H1 (cell line): ENCODE measurements at regions not wholly inside any gene's neighbourhood (a gene's known extent, or its start where the extent isn't known, plus 50 kb on each side); places are given as distances from the start of the nearest gene placed in this dataset.

Source experiments
- CTCF ChIA-PET: fragments of 300-600 bp; sonication (Branson Sonifier 250); formaldehyde crosslinking; loops from one replicate; lab custom pipeline; 2021; ENCODE audit not compliant: partially characterized antibody; lab: Charles Lee
- POLR2A ChIA-PET: fragments of 300-600 bp; sonication (Branson Sonifier 250); formaldehyde crosslinking; loops from one replicate; lab custom pipeline; 2021; ENCODE audit warnings: inconsistent platforms; ENCODE audit not compliant: partially characterized antibody; lab: Charles Lee
- DNase-seq, 2 experiments: peaks; one replicate each; pipeline versions ENCODE4 v3.0.0 to v3.0.0-alpha.2; 2010 to 2022; ENCODE audit warnings: low spot score in 2 of 2, low read depth in 1 of 2, mixed read lengths in 1 of 2
- FAIRE-seq: peaks from 2 replicates; lab custom pipeline; 2011; peaks lifted over from hg19 to GRCh38; lab: Jason Lieb, UNC
- H2AFZ ChIP-seq: 2 replicates; pipeline ENCODE4 v1.8.1; 2012; ENCODE audit warnings: low read length, inconsistent platforms
- H2AK5ac ChIP-seq: 2 replicates; pipeline ENCODE4 v1.6.1; 2013; ENCODE audit warnings: low read depth, low read length
- H2BK120ac ChIP-seq: replicated peaks from 2 replicates; pipeline ENCODE3; 2013; ENCODE audit warnings: low read depth, low read length, inconsistent platforms
- H2BK12ac ChIP-seq: 2 replicates; pipeline ENCODE4 v1.6.1; 2013; ENCODE audit warnings: low read depth, low read length
- H2BK15ac ChIP-seq: 2 replicates; pipeline ENCODE4 v1.6.1; 2013; ENCODE audit warnings: low read length
- H2BK20ac ChIP-seq: 2 replicates; pipeline ENCODE4 v1.6.1; 2013; ENCODE audit warnings: low read length
- H2BK5ac ChIP-seq: 2 replicates; pipeline ENCODE4 v1.6.1; 2013; ENCODE audit warnings: low read depth, low read length
- H3K14ac ChIP-seq: 2 replicates; pipeline ENCODE4 v1.6.1; 2013; ENCODE audit warnings: inconsistent platforms; ENCODE audit not compliant: insufficient read length
- H3K18ac ChIP-seq: 2 replicates; pipeline ENCODE4 v1.6.1; 2013; ENCODE audit warnings: low read length; ENCODE audit errors: extremely low read depth
- H3K23ac ChIP-seq: 2 replicates; pipeline ENCODE4 v1.6.1; 2013; ENCODE audit warnings: inconsistent platforms; ENCODE audit not compliant: insufficient read length
- H3K23me2 ChIP-seq: 2 replicates; pipeline ENCODE4 v1.6.1; 2013; ENCODE audit warnings: low read depth, low read length
- H3K27ac ChIP-seq: 2 replicates; pipeline ENCODE4 v1.6.1; 2011; ENCODE audit warnings: low read depth, low read length, inconsistent platforms
- H3K27me3 ChIP-seq, 4 experiments: replicated peaks in 1 of 4; 1 replicate in 1 of 4; 2 replicates in 3 of 4; pipeline versions ENCODE4 v1.6.1 to v1.8.1; 2011 to 2013; ENCODE audit warnings: low read length in 3 of 4, mild to moderate bottlenecking in 3 of 4, inconsistent platforms in 2 of 4, mixed read lengths in 2 of 4, moderate library complexity in 1 of 4; ENCODE audit not compliant: control insufficient read depth in 3 of 4, insufficient read depth in 3 of 4; ENCODE audit errors: extremely low read depth in 1 of 4
- H3K36me3 ChIP-seq, 4 experiments: 2 replicates each; pipeline versions ENCODE4 v1.6.1 to v1.8.1; 2011 to 2013; ENCODE audit warnings: mild to moderate bottlenecking in 4 of 4, low read length in 3 of 4, moderate library complexity in 2 of 4, control low read depth in 1 of 4, inconsistent platforms in 1 of 4; ENCODE audit not compliant: insufficient read depth in 4 of 4, control insufficient read depth in 2 of 4
- H3K4ac ChIP-seq: replicated peaks from 2 replicates; pipeline ENCODE3; 2013; ENCODE audit warnings: low read length, low read depth, mixed read lengths, inconsistent platforms; ENCODE audit not compliant: insufficient read length
- H3K4me1 ChIP-seq, 4 experiments: replicated peaks in 1 of 4; 1 replicate in 1 of 4; 2 replicates in 3 of 4; pipeline versions ENCODE4 v1.6.1 to v1.8.1; 2011 to 2013; ENCODE audit warnings: low read length in 3 of 4, inconsistent platforms in 2 of 4, mixed read lengths in 1 of 4; ENCODE audit not compliant: insufficient read depth in 4 of 4, control insufficient read depth in 3 of 4
- H3K4me2 ChIP-seq, 2 experiments: 2 replicates each; pipeline versions ENCODE4 v1.6.1 to v1.8.1; 2011 to 2013; ENCODE audit warnings: low read depth in 2 of 2, low read length in 2 of 2, control low read depth in 1 of 2, inconsistent platforms in 1 of 2, mild to moderate bottlenecking in 1 of 2; ENCODE audit not compliant: insufficient read depth in 1 of 2
- H3K4me3 ChIP-seq, 4 experiments: fragments of 200-600, 300-600 bp in 1 of 4; sonication (generic), shearing (Covaris generic), sonication (Bioruptor Twin) in 1 of 4; 2 replicates each; pipeline versions ENCODE4 v1.5.1 to v1.8.1; 2011 to 2016; ENCODE audit warnings: low read length in 4 of 4, low read depth in 3 of 4, control low read depth in 2 of 4, inconsistent platforms in 2 of 4, mild to moderate bottlenecking in 2 of 4, mixed read lengths in 1 of 4, moderate library complexity in 1 of 4; ENCODE audit not compliant: insufficient read depth in 2 of 4; ENCODE audit errors: extremely low read depth in 1 of 4
- H3K56ac ChIP-seq: replicated peaks from 2 replicates; pipeline ENCODE3; 2013; ENCODE audit warnings: low read depth, mild to moderate bottlenecking, mixed read lengths, low read length, inconsistent platforms; ENCODE audit not compliant: insufficient read length
- H3K79me1 ChIP-seq: 2 replicates; pipeline ENCODE4 v1.6.1; 2013; ENCODE audit warnings: low read depth, low read length, control low read depth
- H3K79me2 ChIP-seq, 2 experiments: 2 replicates each; pipeline versions ENCODE4 v1.6.1 to v1.8.1; 2012 to 2013; ENCODE audit warnings: low read length in 2 of 2, mild to moderate bottlenecking in 2 of 2, inconsistent platforms in 1 of 2; ENCODE audit not compliant: insufficient read depth in 2 of 2, control insufficient read depth in 1 of 2
- H3K9ac ChIP-seq, 4 experiments: replicated peaks in 1 of 4; 1 replicate in 1 of 4; 2 replicates in 3 of 4; pipeline versions ENCODE4 v1.6.1 to v1.8.1; 2011 to 2013; ENCODE audit warnings: low read depth in 3 of 4, low read length in 3 of 4, control low read depth in 2 of 4, mild to moderate bottlenecking in 2 of 4, moderate library complexity in 2 of 4, inconsistent platforms in 1 of 4; ENCODE audit errors: extremely low read depth in 1 of 4
- H3K9me3 ChIP-seq, 2 experiments: 2 replicates each; pipeline versions ENCODE4 v1.6.1 to v1.8.1; 2012 to 2013; ENCODE audit warnings: mild to moderate bottlenecking in 2 of 2, moderate library complexity in 2 of 2, control low read depth in 1 of 2, inconsistent platforms in 1 of 2, low read depth in 1 of 2, low read length in 1 of 2, mixed read lengths in 1 of 2; ENCODE audit not compliant: insufficient read depth in 2 of 2
- H4K20me1 ChIP-seq, 2 experiments: replicated peaks in 1 of 2; 2 replicates each; pipeline versions ENCODE3 to v1.8.1; 2011 to 2013; ENCODE audit warnings: inconsistent platforms in 2 of 2, low read length in 2 of 2, mild to moderate bottlenecking in 1 of 2; ENCODE audit not compliant: insufficient read depth in 2 of 2, control insufficient read depth in 1 of 2
- H4K5ac ChIP-seq: 2 replicates; pipeline ENCODE4 v1.6.1; 2013; ENCODE audit warnings: low read length, low read depth, mixed read lengths, inconsistent platforms; ENCODE audit not compliant: insufficient read length
- H4K8ac ChIP-seq: 2 replicates; pipeline ENCODE4 v1.8.0; 2013; ENCODE audit warnings: mild to moderate bottlenecking, moderate library complexity, low read length, inconsistent platforms; ENCODE audit not compliant: insufficient read depth; ENCODE audit errors: extremely low read depth
- H4K91ac ChIP-seq: replicated peaks from 2 replicates; pipeline ENCODE3; 2013; ENCODE audit warnings: low read length, mixed read lengths, inconsistent platforms; ENCODE audit not compliant: insufficient read length
- BCL11A ChIP-seq, 2 experiments: IDR thresholded peaks; one replicate each; pipeline ENCODE4 v1.6.1; 2011; ENCODE audit warnings: low read depth in 2 of 2, low read length in 2 of 2, mild to moderate bottlenecking in 2 of 2
- EP300 ChIP-seq, 2 experiments: IDR thresholded peaks; 1 replicate in 1 of 2; 2 replicates in 1 of 2; pipeline ENCODE4 v1.6.1; 2011 to 2012; ENCODE audit warnings: low read depth in 2 of 2, low read length in 2 of 2, mild to moderate bottlenecking in 2 of 2, borderline replicate concordance in 1 of 2, inconsistent platforms in 1 of 2, moderate library complexity in 1 of 2
- JUND ChIP-seq: IDR thresholded peaks from 2 replicates; pipeline ENCODE4 v1.6.1; 2011; ENCODE audit warnings: mild to moderate bottlenecking, improper control_type of control experiment, low read length
- RXRA ChIP-seq: IDR thresholded peaks from 2 replicates; pipeline ENCODE4 v1.6.1; 2011; ENCODE audit warnings: low read depth, mild to moderate bottlenecking, low read length, moderate library complexity; ENCODE audit not compliant: insufficient read depth
- TBP ChIP-seq: IDR thresholded peaks from 2 replicates; pipeline ENCODE4 v1.6.1; 2011; ENCODE audit warnings: low read depth, low read length, improper control_type of control experiment
- TCF12 ChIP-seq: IDR thresholded peaks from 2 replicates; pipeline ENCODE4 v1.6.1; 2011; ENCODE audit warnings: low read depth, mild to moderate bottlenecking, low read length
- WGBS, 2 experiments: shearing (Covaris generic) in 1 of 2; methylation state at CpG; one replicate each; pipeline versions ENCODE4 v1.1.6 to v1.1.7; 2013 to 2015; ENCODE audit warnings: low lambda C conversion rate in 2 of 2, mixed read lengths in 2 of 2, inconsistent platforms in 1 of 2, low coverage in 1 of 2, missing lambda C conversion rate in 1 of 2; ENCODE audit not compliant: insufficient replicate concordance in 2 of 2, insufficient coverage in 1 of 2, insufficient read length in 1 of 2; ENCODE audit errors: extremely low coverage in 1 of 2, missing lambda C conversion rate in 1 of 2; 5-methylcytosine and 5-hydroxymethylcytosine counted together

- no peak overlapping the region for H2AK5ac ChIP-seq
- no peak overlapping the region for H4K8ac ChIP-seq
- no peak overlapping the region for H3K23ac ChIP-seq
- CTCF ChIA-PET = interaction anchor here (0.6 to 2.2 kb wide), 2 partner anchors 15 to 142 kb away, joined by 3 to 9 read pairs; no protein-coding TSS in a partner anchor
- H3K23me2 ChIP-seq = no peaks in the 10 kb centered on the region
- H3K79me2 ChIP-seq = no peaks in the 10 kb centered on the region
- peaks cover 0 to 4% (median 2%) of the 10 kb centered on the region in 4 experiments; a peak in 2 of 7 replicates for H3K4me1 ChIP-seq
- H3K9me3 ChIP-seq = no peaks in the 10 kb centered on the region
- WGBS, 2 experiments = 79% methylated on average over 4 of the region's 4 CpGs; no CpG with 5 or more reads in 1 of the 2 experiments
- no peak overlapping the region for H3K4me2 ChIP-seq
- POLR2A ChIA-PET = no interaction called here
- H2BK120ac ChIP-seq = no peak overlapping the region
- no peaks in the 10 kb centered on the region for H3K79me1 ChIP-seq
- H3K27ac ChIP-seq = no peak overlapping the region
- no peak overlapping the region for H4K5ac ChIP-seq
- H2BK20ac ChIP-seq = no peak overlapping the region
- no peak for DNase-seq
- no peaks in the 10 kb centered on the region for H3K27me3 ChIP-seq
- H2BK15ac ChIP-seq = peak overlapping the region; percentile 5; the same call in 1 of the 2 replicates
- no peak for FAIRE-seq
- no peak overlapping the region for H2BK5ac ChIP-seq
- H3K4ac ChIP-seq = no peak overlapping the region
- no peak for TF ChIP-seq JUND
- no peak for TF ChIP-seq TBP
- TF ChIP-seq TCF12 = no peak
- no peak for TF ChIP-seq RXRA
- no peak for TF ChIP-seq EP300 (IDR thresholded peaks at IDR 0.05; ENCODE audit: borderline replicate concordance in 1 of 2, low read depth in 2 of 2, low read length in 2 of 2)
- TF ChIP-seq BCL11A (IDR thresholded peaks at IDR 0.05; ENCODE audit: low read depth in 2 of 2, low read length in 2 of 2) = no peak
- TF ChIP-seq, all 59 proteins: peak for 0
- Histone ChIP-seq H3K36me3 (no peaks in the 10 kb centered on the region), H2AFZ (no peak overlapping the region), H2BK12ac (no peak overlapping the region), H3K56ac (no peak overlapping the region), H3K9ac (no peak overlapping the region), H3K18ac (no peak overlapping the region), H4K20me1 (no peaks in the 10 kb centered on the region), H3K4me3 (no peak overlapping the region), H4K91ac (no peak overlapping the region), H3K14ac (no peak overlapping the region)
These were observed 264.0 kb downstream of the KLF13 start for GRCh38 chr15:31590609-31591008.
